ENCODE measurements at regions not wholly inside any gene's neighbourhood (a gene's known extent, or its start where the extent isn't known, plus 50 kb on each side); places are given as distances from the start of the nearest gene placed in this dataset.

DNA sequence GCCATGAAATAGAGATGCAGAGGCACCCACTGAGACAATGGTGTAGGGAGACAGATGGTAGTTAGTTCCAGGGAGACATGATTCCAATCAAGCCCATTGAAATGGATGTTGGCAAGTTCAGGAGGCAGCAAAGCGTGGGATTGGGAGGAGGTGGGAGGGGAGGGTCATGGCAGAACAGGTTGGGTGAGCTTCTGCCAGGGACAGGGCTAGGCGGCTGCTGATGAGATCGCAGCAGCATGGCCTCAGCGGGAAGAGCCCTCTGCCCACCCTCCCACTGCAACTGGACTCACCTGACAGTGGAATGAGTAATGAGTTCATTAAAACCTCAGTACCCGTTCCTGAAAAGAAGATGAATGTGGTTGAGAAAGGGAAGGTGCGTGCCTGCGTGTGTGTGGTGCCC lies 418.2 kb downstream of the CDK5RAP2 start:
- TF ChIP-seq, protein P1, sequence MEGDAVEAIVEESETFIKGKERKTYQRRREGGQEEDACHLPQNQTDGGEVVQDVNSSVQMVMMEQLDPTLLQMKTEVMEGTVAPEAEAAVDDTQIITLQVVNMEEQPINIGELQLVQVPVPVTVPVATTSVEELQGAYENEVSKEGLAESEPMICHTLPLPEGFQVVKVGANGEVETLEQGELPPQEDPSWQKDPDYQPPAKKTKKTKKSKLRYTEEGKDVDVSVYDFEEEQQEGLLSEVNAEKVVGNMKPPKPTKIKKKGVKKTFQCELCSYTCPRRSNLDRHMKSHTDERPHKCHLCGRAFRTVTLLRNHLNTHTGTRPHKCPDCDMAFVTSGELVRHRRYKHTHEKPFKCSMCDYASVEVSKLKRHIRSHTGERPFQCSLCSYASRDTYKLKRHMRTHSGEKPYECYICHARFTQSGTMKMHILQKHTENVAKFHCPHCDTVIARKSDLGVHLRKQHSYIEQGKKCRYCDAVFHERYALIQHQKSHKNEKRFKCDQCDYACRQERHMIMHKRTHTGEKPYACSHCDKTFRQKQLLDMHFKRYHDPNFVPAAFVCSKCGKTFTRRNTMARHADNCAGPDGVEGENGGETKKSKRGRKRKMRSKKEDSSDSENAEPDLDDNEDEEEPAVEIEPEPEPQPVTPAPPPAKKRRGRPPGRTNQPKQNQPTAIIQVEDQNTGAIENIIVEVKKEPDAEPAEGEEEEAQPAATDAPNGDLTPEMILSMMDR (conservative IDR thresholded peaks at IDR 0.05; ENCODE audit: low read length), result no peak
- TF ChIP-seq EZH2phosphoT487 (IDR thresholded peaks at IDR 0.05; ENCODE audit: borderline replicate concordance, low read depth, low read length), result no peak

Data from OCI-LY7 (cell line).